T-helper 17 cell (primary cell): ENCODE measurements at regions not wholly inside any gene's neighbourhood (a gene's known extent, or its start where the extent isn't known, plus 50 kb on each side); places are given as distances from the start of the nearest gene placed in this dataset.
"Not testable (repeated sequence)": the region's sequence is repeated elsewhere in the genome, so short reads cannot be mapped to it uniquely, and the experiment has no call there.

Experiments
- ATAC-seq: fragments of 150-1000 bp; cut with Tn5 transposase; 2 replicates; pipeline ENCODE4 v1.10.0; 2021; ENCODE audit warnings: mild to moderate bottlenecking, moderate library complexity
- DNase-seq, 3 donors: peaks; one replicate each; pipeline versions ENCODE4 v3.0.0 to v3.0.0-alpha.2; 2020 to 2021
- H3K9me3 ChIP-seq: one replicate; pipeline ENCODE4 v1.7.0; 2013; ENCODE audit warnings: low read length, mild to moderate bottlenecking; ENCODE audit not compliant: control insufficient read depth, poor library complexity, severe bottlenecking
- H3K27ac Mint-ChIP-seq: one replicate; pipeline ENCODE4 v1.8.0; 2022; ENCODE audit warnings: mild to moderate bottlenecking, moderate library complexity, mixed read lengths
- H3K27me3 Mint-ChIP-seq: one replicate; pipeline ENCODE4 v1.8.0; 2022; ENCODE audit warnings: mixed read lengths
- H3K36me3 Mint-ChIP-seq: one replicate; pipeline ENCODE4 v1.8.0; 2022; ENCODE audit warnings: low read depth, mixed read lengths
- H3K4me1 Mint-ChIP-seq: one replicate; pipeline ENCODE4 v1.8.0; 2022; ENCODE audit warnings: mild to moderate bottlenecking, mixed read lengths
- H3K4me3 Mint-ChIP-seq: one replicate; pipeline ENCODE4 v1.8.0; 2022; ENCODE audit warnings: mild to moderate bottlenecking, moderate library complexity, mixed read lengths

DNA sequence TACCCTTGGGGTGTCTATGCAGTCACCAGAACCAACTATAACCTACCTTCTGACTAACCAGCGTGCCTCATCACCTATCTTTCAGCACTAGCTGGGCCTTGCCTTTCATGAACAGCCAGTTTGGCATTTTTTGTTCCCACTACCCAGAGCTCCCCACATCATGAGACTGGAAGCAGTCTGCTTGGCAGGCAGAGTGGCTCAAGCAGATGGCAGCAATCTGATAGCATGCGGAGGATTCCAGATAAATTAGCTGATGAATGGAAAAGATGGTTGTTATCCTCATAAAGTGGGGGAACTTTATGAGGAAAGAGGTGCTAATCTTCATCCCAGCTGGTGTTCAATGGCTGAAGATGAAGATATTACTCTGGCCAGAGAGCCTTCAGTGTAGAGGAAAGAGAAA, 243.2 kb upstream of the EDA2R start:
- H3K27ac Mint-ChIP-seq: no peak overlapping the region
- DNase-seq (no peak), ATAC-seq (no peak)
- no peaks in the 10 kb centered on the region for H3K36me3 Mint-ChIP-seq
- no peaks in the 10 kb centered on the region for H3K27me3 Mint-ChIP-seq
- no peaks in the 10 kb centered on the region for H3K4me1 Mint-ChIP-seq
- H3K9me3 ChIP-seq: no peaks in the 10 kb centered on the region
- no peak overlapping the region for H3K4me3 Mint-ChIP-seq

DNA sequence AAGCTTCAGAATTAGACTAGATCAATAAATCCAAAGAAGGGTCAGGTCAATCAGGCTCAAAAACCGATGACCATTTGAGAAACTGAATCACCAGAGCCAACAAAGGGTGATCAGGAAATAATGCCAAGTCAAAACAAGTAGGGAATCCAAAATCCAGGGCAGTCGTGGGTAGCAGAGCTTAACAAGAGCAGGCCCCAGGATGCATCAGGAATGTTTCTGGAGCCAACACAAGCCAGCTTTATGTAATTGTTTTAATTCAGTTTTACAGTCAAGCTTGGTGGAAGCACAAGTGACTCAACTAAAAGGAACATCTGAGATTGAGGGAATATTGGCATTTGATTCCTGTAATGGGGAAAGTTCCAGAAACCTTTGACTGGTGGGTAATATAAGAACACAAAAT, 237.9 kb upstream of the EDA2R start:
- no peaks in the 10 kb centered on the region for H3K4me1 Mint-ChIP-seq
- H3K27me3 Mint-ChIP-seq: no peaks in the 10 kb centered on the region
- no peak overlapping the region for H3K4me3 Mint-ChIP-seq

DNA sequence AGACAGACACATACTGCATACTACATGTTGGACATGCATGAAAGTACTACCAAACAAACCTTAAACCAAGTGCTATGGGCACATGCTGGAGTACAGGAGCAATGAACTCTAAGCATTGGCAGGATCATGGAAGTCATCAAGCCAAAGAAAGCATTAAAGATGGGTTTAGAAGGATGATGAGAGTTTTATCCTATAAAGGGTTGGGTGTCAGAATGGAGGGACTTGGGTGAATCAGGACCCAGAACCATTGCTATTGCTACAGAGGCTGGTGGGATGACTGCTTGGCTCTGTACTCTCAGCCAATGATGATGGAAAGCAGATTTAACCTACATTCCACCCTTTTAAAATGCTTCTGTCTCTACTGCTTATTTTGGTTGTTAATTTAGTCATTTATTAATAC, 233.9 kb upstream of the EDA2R start:
- Mint-ChIP-seq H3K4me3 (no peak overlapping the region), H3K27me3 (no peaks in the 10 kb centered on the region), H3K27ac (no peak overlapping the region), H3K36me3 (no peaks in the 10 kb centered on the region), H3K4me1 (no peaks in the 10 kb centered on the region)
- H3K9me3 ChIP-seq: no peaks in the 10 kb centered on the region
- no peak for DNase-seq
- ATAC-seq: no peak

More for the DNA sequence above, 237.9 kb upstream of the EDA2R start:
- no peaks in the 10 kb centered on the region for H3K36me3 Mint-ChIP-seq
- no peaks in the 10 kb centered on the region for H3K9me3 ChIP-seq
- no peak overlapping the region for H3K27ac Mint-ChIP-seq
- ATAC-seq (no peak), DNase-seq (no peak)

DNA sequence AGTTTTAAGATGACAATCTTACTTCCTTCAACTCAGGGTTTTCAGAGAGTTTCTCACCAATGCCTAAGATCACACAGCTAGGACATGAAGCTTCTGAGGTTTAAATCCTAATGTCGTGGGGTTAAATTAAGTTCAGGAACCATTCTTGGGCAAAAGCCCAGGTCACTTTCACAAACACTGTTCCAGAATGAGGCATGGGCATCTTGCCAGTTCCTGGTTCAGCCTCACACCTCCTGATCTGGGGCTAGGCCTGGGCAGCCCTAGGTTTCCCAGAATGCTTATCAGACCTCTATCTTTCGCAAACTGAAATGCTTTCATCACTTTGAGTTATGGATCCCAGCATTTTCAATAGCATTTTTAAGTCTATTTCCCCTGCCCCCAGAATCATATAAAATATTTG, 224.8 kb upstream of the EDA2R start:
- H3K9me3 ChIP-seq: no peaks in the 10 kb centered on the region
- DNase-seq (no peak), ATAC-seq (no peak)
- Mint-ChIP-seq H3K4me3 (no peak overlapping the region), H3K27me3 (no peaks in the 10 kb centered on the region), H3K36me3 (no peaks in the 10 kb centered on the region), H3K4me1 (no peaks in the 10 kb centered on the region), H3K27ac (no peak overlapping the region)

DNA sequence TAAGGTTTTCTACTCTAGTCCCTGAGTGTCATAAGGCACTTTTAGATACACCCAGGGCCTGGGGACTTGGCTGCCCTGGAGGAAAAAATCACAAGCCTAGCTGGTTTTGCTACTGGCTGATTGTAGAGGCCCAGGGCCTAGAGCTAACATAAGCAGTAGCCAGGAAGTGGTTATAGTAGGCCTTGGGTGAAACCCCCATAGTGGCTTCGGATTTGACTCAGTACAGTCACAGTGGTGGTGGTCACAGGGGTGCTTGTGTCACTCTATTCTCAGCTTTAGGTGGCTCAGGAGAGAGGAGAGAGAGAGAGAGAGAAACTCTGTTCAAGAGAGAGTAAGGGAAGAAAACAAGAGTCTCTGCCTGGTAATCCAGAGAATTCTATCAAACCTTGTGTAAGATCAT, 194.5 kb upstream of the EDA2R start:
- DNase-seq (no peak), ATAC-seq (no peak)
- Mint-ChIP-seq H3K4me1 (no peaks in the 10 kb centered on the region), H3K27ac (no peak overlapping the region), H3K36me3 (no peaks in the 10 kb centered on the region), H3K4me3 (no peak overlapping the region), H3K27me3 (no peaks in the 10 kb centered on the region)
- no peaks in the 10 kb centered on the region for H3K9me3 ChIP-seq

DNA sequence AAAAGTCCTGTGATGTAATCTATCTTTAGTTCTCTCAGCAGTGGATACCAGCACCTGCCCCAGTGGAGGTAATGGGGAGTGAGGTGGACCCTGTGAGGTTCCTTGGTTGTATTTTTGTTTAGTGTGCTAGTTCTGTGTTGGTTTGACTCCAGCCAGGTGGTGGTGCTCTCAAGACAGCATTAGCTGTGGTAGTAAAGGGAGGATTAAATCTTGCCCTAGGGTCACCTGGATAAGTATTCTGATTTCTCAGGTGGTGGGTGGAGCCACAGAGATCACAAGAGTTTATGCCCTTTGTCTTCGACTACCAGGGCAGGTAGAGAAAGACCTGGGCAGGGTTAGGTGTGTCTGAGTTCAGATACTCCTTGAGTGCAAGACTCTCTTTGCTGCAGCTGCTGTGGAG, 176.3 kb upstream of the EDA2R start:
- no peak for ATAC-seq
- Mint-ChIP-seq H3K27me3 (no peaks in the 10 kb centered on the region), H3K4me3 (no peak overlapping the region), H3K4me1 (no peaks in the 10 kb centered on the region), H3K36me3 (no peaks in the 10 kb centered on the region), H3K27ac (no peak overlapping the region)
- no peak for DNase-seq
- no peaks in the 10 kb centered on the region for H3K9me3 ChIP-seq

DNA sequence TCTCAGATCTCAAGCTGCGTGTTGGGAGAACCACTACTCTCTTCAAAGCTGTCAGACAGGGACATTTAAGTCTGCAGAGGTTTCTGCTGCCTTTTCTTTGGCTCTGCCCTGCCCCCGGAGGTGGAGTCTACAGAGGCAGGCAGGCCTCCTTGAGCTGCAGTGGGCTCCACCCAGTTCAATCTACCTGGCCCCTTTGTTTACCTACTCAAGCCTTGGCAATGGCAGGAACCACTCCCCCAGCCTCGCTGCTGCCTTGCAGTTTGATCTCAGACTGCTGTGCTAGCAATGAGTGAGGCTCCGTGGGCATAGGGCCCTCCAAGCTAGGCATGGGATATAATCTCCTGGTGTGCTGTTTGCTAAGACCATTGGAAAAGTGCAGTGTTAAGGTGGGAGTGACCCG, 155.6 kb upstream of the EDA2R start:
- not testable (repeated sequence) for H3K36me3 Mint-ChIP-seq, ATAC-seq, H3K4me1 Mint-ChIP-seq, H3K27ac Mint-ChIP-seq, H3K9me3 ChIP-seq, DNase-seq, H3K4me3 Mint-ChIP-seq, H3K27me3 Mint-ChIP-seq

DNA sequence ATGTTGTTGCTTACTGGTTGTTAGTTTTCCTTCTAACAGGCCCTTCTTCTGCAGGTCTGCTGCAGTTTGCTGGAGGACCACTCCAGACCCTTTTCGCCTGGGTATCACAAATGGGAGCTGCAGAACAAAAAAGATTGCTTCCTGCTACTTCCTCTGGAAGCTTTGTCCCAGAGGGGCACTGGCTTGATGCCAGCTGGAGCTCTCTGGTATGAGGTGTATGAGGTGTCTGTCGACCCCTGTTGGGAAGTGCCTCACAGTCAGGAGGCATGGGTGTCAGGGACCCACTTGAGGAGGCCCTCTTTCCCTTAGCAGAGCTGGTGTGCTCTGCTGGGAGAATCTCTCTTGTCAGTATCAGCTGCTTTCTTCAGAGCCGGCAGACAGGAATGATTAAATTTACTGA, 127.4 kb upstream of the EDA2R start:
- H3K27ac Mint-ChIP-seq: no peak overlapping the region
- no peak for ATAC-seq
- no peaks in the 10 kb centered on the region for H3K36me3 Mint-ChIP-seq
- no peaks in the 10 kb centered on the region for H3K4me1 Mint-ChIP-seq
- no peaks in the 10 kb centered on the region for H3K27me3 Mint-ChIP-seq
- H3K4me3 Mint-ChIP-seq: no peak overlapping the region
- no peaks in the 10 kb centered on the region for H3K9me3 ChIP-seq
- DNase-seq: no peak

DNA sequence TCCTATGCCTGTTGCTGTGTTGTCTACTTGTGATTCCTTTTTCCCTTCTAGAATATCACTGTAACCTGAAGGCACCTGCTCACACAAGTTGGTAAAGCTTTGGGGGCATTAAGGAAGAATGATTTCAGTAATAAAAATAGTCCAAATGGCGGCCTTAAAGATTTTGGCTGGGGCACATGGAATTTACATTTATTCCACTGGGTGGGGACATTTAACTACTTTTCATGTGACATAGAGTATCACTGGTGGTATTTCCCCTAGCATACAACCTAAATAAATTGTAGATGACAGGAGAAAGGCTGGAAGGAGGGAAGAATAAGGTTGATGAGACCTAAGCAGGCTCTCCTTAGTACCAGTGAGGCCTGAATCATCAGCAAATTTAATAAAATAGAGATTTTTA, 121.8 kb upstream of the EDA2R start:
- Mint-ChIP-seq H3K4me1 (no peaks in the 10 kb centered on the region), H3K4me3 (no peak overlapping the region), H3K36me3 (no peaks in the 10 kb centered on the region), H3K27me3 (no peaks in the 10 kb centered on the region), H3K27ac (no peak overlapping the region)
- no peak for ATAC-seq
- no peaks in the 10 kb centered on the region for H3K9me3 ChIP-seq
- DNase-seq: no peak

DNA sequence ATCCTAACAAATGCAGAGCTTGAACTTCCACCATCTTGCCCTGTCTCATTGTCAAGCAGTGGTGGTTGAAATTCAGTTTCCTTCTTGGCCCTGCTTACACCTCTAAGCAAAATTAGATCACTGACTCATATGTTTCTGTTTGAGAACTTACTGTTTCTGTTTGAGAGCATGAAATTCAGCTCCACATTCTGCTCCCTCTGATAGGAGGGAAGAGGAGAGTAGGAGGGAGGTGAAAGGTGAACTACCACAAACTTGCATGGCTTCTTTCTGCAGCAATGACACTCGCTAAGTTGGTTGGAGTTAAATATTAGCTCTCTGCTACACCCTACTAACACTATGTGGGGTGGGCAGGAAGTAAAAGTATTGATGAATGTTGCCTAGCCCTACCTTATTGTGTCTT, 117.8 kb upstream of the EDA2R start:
- Mint-ChIP-seq H3K4me3 (no peak overlapping the region), H3K4me1 (no peaks in the 10 kb centered on the region), H3K27ac (no peak overlapping the region), H3K27me3 (no peaks in the 10 kb centered on the region), H3K36me3 (no peaks in the 10 kb centered on the region)
- ATAC-seq (no peak), DNase-seq (no peak)
- no peaks in the 10 kb centered on the region for H3K9me3 ChIP-seq

DNA sequence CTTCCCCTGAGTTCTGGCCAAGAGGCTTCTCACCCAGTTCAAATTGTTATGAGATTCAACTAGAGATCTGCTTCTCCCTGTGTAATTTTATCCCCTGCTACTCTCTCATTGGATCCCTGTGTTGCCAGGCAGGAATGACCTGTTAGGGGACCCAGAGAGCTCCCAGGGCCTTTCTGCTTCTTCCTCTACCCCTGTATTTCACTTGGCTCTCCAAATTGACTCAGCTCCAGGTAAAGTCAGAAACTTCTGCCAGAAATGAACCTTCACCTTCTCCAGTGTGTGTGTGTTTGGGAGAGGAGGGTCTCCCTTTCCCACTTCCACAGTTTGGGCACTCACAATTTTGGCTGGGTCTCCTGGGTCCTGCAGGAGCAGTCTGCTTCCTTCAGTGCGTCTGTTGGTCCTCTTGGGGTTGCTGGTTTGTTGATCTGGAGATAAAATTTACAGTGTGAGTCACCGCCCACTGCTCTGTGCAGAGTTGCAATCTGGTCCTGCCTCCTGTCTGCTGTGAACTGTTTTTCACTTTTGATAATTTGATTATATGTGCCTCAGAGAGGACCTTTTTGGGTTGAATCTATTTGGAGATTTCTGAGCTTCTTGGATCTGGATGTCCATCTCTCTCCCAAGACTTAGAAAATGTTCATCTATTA, 112.4 kb upstream of the EDA2R start:
- ATAC-seq (no peak), DNase-seq (no peak)
- Mint-ChIP-seq H3K27ac (no peak overlapping the region), H3K4me1 (no peaks in the 10 kb centered on the region), H3K4me3 (no peak overlapping the region), H3K27me3 (no peaks in the 10 kb centered on the region), H3K36me3 (no peaks in the 10 kb centered on the region)
- no peaks in the 10 kb centered on the region for H3K9me3 ChIP-seq

DNA sequence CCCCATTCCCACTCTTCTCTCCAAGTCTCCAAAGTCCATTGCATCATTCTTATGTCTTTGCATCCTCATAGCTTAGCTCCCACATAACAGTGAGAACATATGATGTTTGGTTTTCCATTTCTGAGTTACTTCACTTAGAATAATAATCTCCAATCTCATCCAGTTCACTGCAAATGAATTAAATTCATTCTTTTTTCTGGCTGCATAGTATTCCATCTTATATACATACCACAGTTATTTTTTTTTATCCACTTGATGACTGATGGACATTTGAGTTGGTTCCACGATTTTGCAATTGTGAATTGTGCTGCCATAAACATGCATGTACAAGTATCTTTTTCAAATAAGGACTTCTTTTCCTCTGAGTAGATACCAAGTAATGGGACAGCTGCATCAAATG, 105.6 kb upstream of the EDA2R start:
- not testable (repeated sequence) for H3K4me1 Mint-ChIP-seq, H3K36me3 Mint-ChIP-seq, H3K9me3 ChIP-seq, H3K27me3 Mint-ChIP-seq, DNase-seq, ATAC-seq, H3K27ac Mint-ChIP-seq, H3K4me3 Mint-ChIP-seq

DNA sequence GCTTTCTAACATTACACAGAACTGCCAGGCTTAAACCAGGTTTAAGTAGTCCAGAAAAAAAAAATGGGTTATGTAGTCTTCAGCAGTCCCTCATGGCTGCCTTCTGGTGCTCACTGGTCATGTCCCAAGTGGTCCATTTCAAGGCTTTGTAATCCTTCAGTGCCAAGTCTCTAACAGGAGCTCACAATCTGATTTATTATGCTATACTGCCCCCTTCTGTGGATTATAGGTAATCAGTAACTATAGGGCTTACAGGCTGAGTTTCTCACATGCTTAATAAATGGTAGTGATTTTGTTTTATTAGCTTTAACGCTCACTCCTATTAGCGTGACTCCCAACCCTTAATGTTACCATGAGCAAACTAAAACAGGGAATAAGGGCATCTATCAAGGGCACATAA, 92.5 kb upstream of the EDA2R start:
- Mint-ChIP-seq H3K36me3 (no peaks in the 10 kb centered on the region), H3K4me1 (no peaks in the 10 kb centered on the region), H3K27me3 (no peaks in the 10 kb centered on the region), H3K4me3 (no peak overlapping the region), H3K27ac (no peak overlapping the region)
- DNase-seq (no peak), ATAC-seq (peak; percentile 47)
- H3K9me3 ChIP-seq: no peaks in the 10 kb centered on the region

DNA sequence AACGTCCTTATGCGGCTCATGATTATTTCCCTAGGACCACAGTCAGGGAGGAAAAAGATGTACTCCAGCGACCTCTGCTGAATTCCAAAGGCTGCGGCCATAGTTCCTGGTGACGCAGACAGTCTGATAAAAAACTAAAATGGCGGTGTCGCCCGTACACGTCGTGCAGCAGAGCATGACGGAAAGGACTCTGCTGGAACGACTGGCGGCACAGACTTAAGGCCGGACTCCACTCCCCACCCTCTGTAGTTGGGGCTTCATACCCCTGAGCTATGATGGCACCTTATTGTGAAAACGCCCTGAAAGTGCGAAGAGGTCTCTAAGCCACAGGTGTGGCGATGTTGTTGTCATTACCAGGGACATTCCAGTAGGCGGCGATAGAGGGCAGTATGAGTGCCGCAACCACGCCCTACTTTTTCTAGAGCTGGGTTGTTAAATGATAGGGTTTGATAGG, 90.0 kb upstream of the EDA2R start:
- ATAC-seq (peak; percentile 87), DNase-seq (peak in 2 of 3 donors; percentile 10 to 37)
- Mint-ChIP-seq H3K4me3 (peak overlapping the region; percentile 80), H3K4me1 (no peaks in the 10 kb centered on the region), H3K36me3 (no peaks in the 10 kb centered on the region), H3K27me3 (no peaks in the 10 kb centered on the region), H3K27ac (peak overlapping the region; percentile 88)
- H3K9me3 ChIP-seq: no peaks in the 10 kb centered on the region
